ENCODE measurements at regions not wholly inside any gene's neighbourhood (a gene's known extent, or its start where the extent isn't known, plus 50 kb on each side); places are given as distances from the start of the nearest gene placed in this dataset.

GRCh38 chr9:23914431-23915003 lies 88.5 kb upstream of the ELAVL2 start:
- no peak for DNase-seq (ENCODE audit: low read depth)

DNA sequence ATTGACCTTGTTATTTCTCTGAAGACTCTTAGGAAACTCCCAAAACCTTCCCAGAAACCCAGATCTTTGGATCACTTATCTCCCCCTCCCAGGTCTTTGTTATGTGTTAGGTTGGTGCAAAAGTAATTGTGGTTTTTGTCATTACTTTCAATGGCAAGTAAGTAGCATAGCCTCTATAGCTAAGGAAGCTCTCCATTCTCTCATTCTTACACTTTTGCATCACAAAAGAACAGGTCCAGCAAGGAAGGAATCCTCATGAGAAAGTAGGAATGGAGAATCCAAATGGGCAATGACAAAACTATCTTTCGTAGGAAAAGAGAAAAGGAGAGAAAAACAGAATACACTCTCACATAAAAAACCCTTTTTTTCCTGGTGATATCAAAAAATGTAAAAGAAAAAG lies 81.3 kb upstream of the ELAVL2 start:
- DNase-seq (ENCODE audit: low read depth): no peak

DNA sequence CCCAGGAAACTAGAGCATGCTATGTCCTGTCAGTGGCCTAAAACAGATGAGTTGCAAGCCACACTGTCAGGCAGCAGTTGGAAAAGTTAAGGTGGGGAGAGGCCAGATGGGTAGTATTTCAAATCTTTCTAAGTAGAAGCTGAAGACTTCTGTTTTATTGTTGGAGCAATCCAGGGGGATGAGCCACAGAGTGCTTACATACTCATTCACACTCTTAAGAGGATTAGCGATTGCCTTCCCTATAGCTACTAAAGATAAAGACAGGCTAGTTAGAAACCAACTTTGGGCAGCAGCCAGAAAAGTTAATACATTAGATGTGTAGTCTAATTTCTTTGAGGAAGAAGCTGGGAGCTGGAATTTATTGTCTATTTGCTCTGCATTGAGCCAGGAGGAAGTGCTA lies 61.7 kb upstream of the ELAVL2 start:
- DNase-seq (ENCODE audit: low read depth): no peak
